MM.1S (cell line): ENCODE measurements at regions not wholly inside any gene's neighbourhood (a gene's known extent, or its start where the extent isn't known, plus 50 kb on each side); places are given as distances from the start of the nearest gene placed in this dataset.

Source experiments
- CTCF ChIP-seq: fragments of 300-600 bp; sonication (generic); IDR thresholded peaks from 2 replicates; pipeline ENCODE4 v1.5.1; 2016; ENCODE audit warnings: antibody characterized with exemption, low read length, mixed read lengths
- EZH2 ChIP-seq: fragments of 300-600 bp; sonication (generic); optimal IDR thresholded peaks from 2 replicates; pipeline ENCODE3; 2017; ENCODE audit warnings: low read depth, mild to moderate bottlenecking, antibody characterized with exemption, low read length, mixed read lengths

- TF ChIP-seq CTCF (no peak), EZH2 (no peak)
Observed at GRCh38 chr5:109953761-109954160, 264.0 kb downstream of the MAN2A1 start.
